ENCODE measurements at regions not wholly inside any gene's neighbourhood (a gene's known extent, or its start where the extent isn't known, plus 50 kb on each side); places are given as distances from the start of the nearest gene placed in this dataset.

GRCh38 chr13:74681891-74682290, 547.7 kb upstream of the KLF12 start:
- no peak for DNase-seq (ENCODE audit: low read depth in 2 of 3, low spot score in 2 of 3)

- DNase-seq (ENCODE audit: low read depth in 2 of 3, low spot score in 2 of 3) = no peak
These were observed 544.2 kb upstream of the KLF12 start for GRCh38 chr13:74678308-74678965.

GRCh38 chr13:74675972-74676371, 541.8 kb upstream of the KLF12 start:
- no peak for DNase-seq (ENCODE audit: low read depth in 2 of 3, low spot score in 2 of 3)

GRCh38 chr13:74675182-74675581, 541.0 kb upstream of the KLF12 start:
- DNase-seq (ENCODE audit: low read depth in 2 of 3, low spot score in 2 of 3) = no peak

- no peak for DNase-seq (ENCODE audit: low read depth in 2 of 3, low spot score in 2 of 3)
These were observed 540.5 kb upstream of the KLF12 start for GRCh38 chr13:74674720-74675119.

GRCh38 chr13:74669149-74669548, 534.9 kb upstream of the KLF12 start:
- no peak for DNase-seq (ENCODE audit: low read depth in 2 of 3, low spot score in 2 of 3)

- no peak for DNase-seq (ENCODE audit: low read depth in 2 of 3, low spot score in 2 of 3)
These were observed 533.5 kb upstream of the KLF12 start for GRCh38 chr13:74667656-74668203.

- no peak for DNase-seq (ENCODE audit: low read depth in 2 of 3, low spot score in 2 of 3)
These were observed 528.7 kb upstream of the KLF12 start for GRCh38 chr13:74662905-74663304.

- DNase-seq (ENCODE audit: low read depth in 2 of 3, low spot score in 2 of 3) = no peak
These were observed 527.6 kb upstream of the KLF12 start for GRCh38 chr13:74661851-74662250.

GRCh38 chr13:74657765-74658164, 523.6 kb upstream of the KLF12 start:
- no peak for DNase-seq (ENCODE audit: low read depth in 2 of 3, low spot score in 2 of 3)

- no peak for DNase-seq (ENCODE audit: low read depth in 2 of 3, low spot score in 2 of 3)
These were observed 516.9 kb upstream of the KLF12 start for GRCh38 chr13:74651121-74651520.

- DNase-seq (ENCODE audit: low read depth in 2 of 3, low spot score in 2 of 3) = no peak
These were observed 513.8 kb upstream of the KLF12 start for GRCh38 chr13:74647991-74648390.

GRCh38 chr13:74647211-74647610, 513.0 kb upstream of the KLF12 start:
- DNase-seq (ENCODE audit: low read depth in 2 of 3, low spot score in 2 of 3) = no peak

GRCh38 chr13:74646091-74646490, 511.9 kb upstream of the KLF12 start:
- no peak for DNase-seq (ENCODE audit: low read depth in 2 of 3, low spot score in 2 of 3)

GRCh38 chr13:74645586-74645985, 511.4 kb upstream of the KLF12 start:
- no peak for DNase-seq (ENCODE audit: low read depth in 2 of 3, low spot score in 2 of 3)

GRCh38 chr13:74644229-74644628, 510.0 kb upstream of the KLF12 start:
- DNase-seq (ENCODE audit: low read depth in 2 of 3, low spot score in 2 of 3) = no peak

GRCh38 chr13:74641586-74641985, 507.4 kb upstream of the KLF12 start:
- no peak for DNase-seq (ENCODE audit: low read depth in 2 of 3, low spot score in 2 of 3)

GRCh38 chr13:74633734-74634133, 499.5 kb upstream of the KLF12 start:
- DNase-seq (ENCODE audit: low read depth in 2 of 3, low spot score in 2 of 3) = no peak

- no peak for DNase-seq (ENCODE audit: low read depth in 2 of 3, low spot score in 2 of 3)
These were observed 495.8 kb upstream of the KLF12 start for GRCh38 chr13:74629985-74630384.

- DNase-seq (ENCODE audit: low read depth in 2 of 3, low spot score in 2 of 3) = no peak
These were observed 491.3 kb upstream of the KLF12 start for GRCh38 chr13:74625541-74625940.

- DNase-seq (ENCODE audit: low read depth in 2 of 3, low spot score in 2 of 3) = no peak
These were observed 489.6 kb upstream of the KLF12 start for GRCh38 chr13:74623761-74624160.

- DNase-seq (ENCODE audit: low read depth in 2 of 3, low spot score in 2 of 3) = no peak
These were observed 488.1 kb upstream of the KLF12 start for GRCh38 chr13:74622284-74622683.

- DNase-seq (ENCODE audit: low read depth in 2 of 3, low spot score in 2 of 3) = no peak
These were observed 486.5 kb upstream of the KLF12 start for GRCh38 chr13:74620711-74621110.

All from activated CD8-positive, alpha-beta memory T cell treated with anti-CD3 and anti-CD28 coated beads for 48 hours (primary cell).